Psoas muscle (tissue), 7 donors: ENCODE measurements at regions not wholly inside any gene's neighbourhood (a gene's known extent, or its start where the extent isn't known, plus 50 kb on each side); places are given as distances from the start of the nearest gene placed in this dataset.

ENCODE experiments used
- ATAC-seq, 4 donors: fragments of 200-7000 bp; cut with Tn5 transposase; one replicate each; pipeline ENCODE4 v1.9.1; 2020; ENCODE audit warnings: moderate library complexity in 3 of 4, mild to moderate bottlenecking in 2 of 4
- DNase-seq, 2 donors: peaks; one replicate each; pipeline ENCODE4 v3.0.0-alpha.2; 2020
- H3K27ac ChIP-seq: fragments of 200-600 bp; one replicate; pipeline ENCODE4 v1.8.0; 2022
- H3K27me3 ChIP-seq, 3 donors: fragments of 200-600 bp in 1 of 3; one replicate each; pipeline versions ENCODE4 v1.6.1 to v1.8.0; 2013 to 2022; ENCODE audit warnings: low read length in 2 of 3, mild to moderate bottlenecking in 2 of 3, moderate library complexity in 1 of 3; ENCODE audit not compliant: insufficient read depth in 3 of 3
- H3K36me3 ChIP-seq, 2 donors: fragments of 200-600 bp in 1 of 2; one replicate each; pipeline versions ENCODE4 v1.6.1 to v1.8.0; 2013 to 2022; ENCODE audit warnings: low read depth in 1 of 2, mild to moderate bottlenecking in 1 of 2, moderate library complexity in 1 of 2; ENCODE audit not compliant: insufficient read depth in 1 of 2
- H3K4me1 ChIP-seq: fragments of 200-600 bp; one replicate; pipeline ENCODE4 v1.8.0; 2022
- H3K4me3 ChIP-seq: fragments of 200-600 bp; one replicate; pipeline ENCODE4 v1.8.0; 2022; ENCODE audit warnings: mild to moderate bottlenecking
- H3K9me3 ChIP-seq: fragments of 200-600 bp; one replicate; pipeline ENCODE4 v1.8.0; 2022
- CTCF ChIP-seq: fragments of 200-600 bp; IDR thresholded peaks from one replicate; pipeline ENCODE4 v1.8.0; 2022; ENCODE audit warnings: antibody characterized with exemption
- WGBS, 3 donors: extraction: QIAGEN DNeasy Blood & Tissue Kit; methylation state at CpG; one replicate each; pipeline versions ENCODE4 v1.1.6 to v1.1.7; 2013; 5-methylcytosine and 5-hydroxymethylcytosine counted together
- intact Hi-C, 2 donors: fragments of 100-400 bp; cut with DNase I; formaldehyde crosslinking; loops; one replicate each; pipeline versions ENCODE4 v1.11.0 to v1.14.2; 2022
- donor health status: healthy with polysubstance abuse.
- donor health status: DM: no; HTN: no; CAD: no; lungs with moderate emphysema.
- donor health status: Bipolar disorder and iron deficiency.
- donor health status: healthy.
- donor health status: DM: yes; HTN: yes; CAD: no.
- donor health status: DM: no; HTN: no; CAD: no.
- donor health status: DM: yes; HTN: yes; CAD: no.

- H3K27me3 ChIP-seq, result no peaks in the 10 kb centered on the region
- no peak overlapping the region for H3K27ac ChIP-seq
- WGBS, 3 donors, result 86 to 95% (median 89%) methylated on average over 1 of the region's 1 CpG
- H3K4me3 ChIP-seq, result no peak overlapping the region
- no peaks in the 10 kb centered on the region for H3K9me3 ChIP-seq
- no peaks in the 10 kb centered on the region for H3K4me1 ChIP-seq
- TF ChIP-seq CTCF, result no peak
- intact Hi-C loops, result no loop called here
- no peak for DNase-seq
- H3K36me3 ChIP-seq, result no peaks in the 10 kb centered on the region
- ATAC-seq, result no peak
Observed at GRCh38 chr12:24462946-24463345, 486.0 kb downstream of the BCAT1 start.

GRCh38 chr12:24460506-24460905 is 488.4 kb downstream of the BCAT1 start:
- no peak for DNase-seq
- intact Hi-C loops, result no loop called here
- TF ChIP-seq CTCF, result no peak
- no peaks in the 10 kb centered on the region for H3K27me3 ChIP-seq
- H3K4me3 ChIP-seq, result no peak overlapping the region
- no peaks in the 10 kb centered on the region for H3K9me3 ChIP-seq
- no peak overlapping the region for H3K27ac ChIP-seq
- 22 to 36% (median 29%) methylated on average over 3 of the region's 3 CpGs for WGBS, 3 donors
- H3K36me3 ChIP-seq, result no peaks in the 10 kb centered on the region
- no peaks in the 10 kb centered on the region for H3K4me1 ChIP-seq
- no peak for ATAC-seq

GRCh38 chr12:24460099-24460498 is 488.8 kb downstream of the BCAT1 start:
- Histone ChIP-seq H3K9me3 (no peaks in the 10 kb centered on the region), H3K4me1 (no peaks in the 10 kb centered on the region), H3K27me3 (no peaks in the 10 kb centered on the region), H3K4me3 (no peak overlapping the region), H3K36me3 (no peaks in the 10 kb centered on the region), H3K27ac (no peak overlapping the region)
- WGBS, 3 donors, result 25 to 28% (median 26%) methylated on average over 2 of the region's 2 CpGs
- intact Hi-C loops, result no loop called here
- no peak for DNase-seq
- no peak for TF ChIP-seq CTCF
- ATAC-seq, result no peak

GRCh38 chr12:24455811-24456210 is 493.1 kb downstream of the BCAT1 start:
- Histone ChIP-seq H3K27ac (no peak overlapping the region), H3K9me3 (no peaks in the 10 kb centered on the region), H3K27me3 (no peaks in the 10 kb centered on the region), H3K36me3 (no peaks in the 10 kb centered on the region), H3K4me3 (no peak overlapping the region), H3K4me1 (no peaks in the 10 kb centered on the region)
- intact Hi-C loops, result no loop called here
- no peak for DNase-seq
- 84 to 90% (median 89%) methylated on average over 5 of the region's 5 CpGs for WGBS, 3 donors
- ATAC-seq, result no peak
- no peak for TF ChIP-seq CTCF

GRCh38 chr12:24447678-24448077 is 498.2 kb upstream of the SOX5 start:
- no peak for DNase-seq
- WGBS, 3 donors, result 93 to 94% (median 93%) methylated on average over 7 of the region's 7 CpGs
- Histone ChIP-seq H3K36me3 (no peaks in the 10 kb centered on the region), H3K4me1 (no peaks in the 10 kb centered on the region), H3K9me3 (no peaks in the 10 kb centered on the region), H3K27me3 (no peaks in the 10 kb centered on the region), H3K4me3 (no peak overlapping the region), H3K27ac (no peak overlapping the region)
- no peak for ATAC-seq
- intact Hi-C loops, result no loop called here
- no peak for TF ChIP-seq CTCF
